Activated naive CD4-positive, alpha-beta T cell treated with Interleukin-2 at 50 U/mL for 16 hours (primary cell): ENCODE measurements at regions not wholly inside any gene's neighbourhood (a gene's known extent, or its start where the extent isn't known, plus 50 kb on each side); places are given as distances from the start of the nearest gene placed in this dataset.
"Not testable (repeated sequence)": the region's sequence is repeated elsewhere in the genome, so short reads cannot be mapped to it uniquely, and the experiment has no call there.

Experiments used
- DNase-seq: peaks from one replicate; pipeline ENCODE4 v3.0.0-alpha.2; 2020

- DNase-seq = no peak
Observed at GRCh38 chr10:131363416-131363815, 51.9 kb upstream of the TCERG1L start.

- no peak for DNase-seq
Observed at GRCh38 chr10:131371571-131371970, 60.0 kb upstream of the TCERG1L start.

GRCh38 chr10:131381576-131381975 is 70.1 kb upstream of the TCERG1L start:
- DNase-seq = no peak

- DNase-seq = not testable (repeated sequence)
Observed at GRCh38 chr10:131385161-131385872, 73.8 kb upstream of the TCERG1L start.

GRCh38 chr10:131387018-131387529 is 75.6 kb upstream of the TCERG1L start:
- no peak for DNase-seq

GRCh38 chr10:131391936-131392335 is 80.4 kb upstream of the TCERG1L start:
- no peak for DNase-seq

- DNase-seq = no peak
Observed at GRCh38 chr10:131396121-131397050, 84.9 kb upstream of the TCERG1L start.

- no peak for DNase-seq
Observed at GRCh38 chr10:131398166-131398565, 86.6 kb upstream of the TCERG1L start.

GRCh38 chr10:131399981-131400380 is 88.5 kb upstream of the TCERG1L start:
- no peak for DNase-seq

GRCh38 chr10:131400513-131400912 is 89.0 kb upstream of the TCERG1L start:
- DNase-seq = no peak

GRCh38 chr10:131402771-131403650 is 91.5 kb upstream of the TCERG1L start:
- no peak for DNase-seq

GRCh38 chr10:131403936-131404335 is 92.4 kb upstream of the TCERG1L start:
- no peak for DNase-seq

- DNase-seq = no peak
Observed at GRCh38 chr10:131404886-131405285, 93.4 kb upstream of the TCERG1L start.

GRCh38 chr10:131406676-131407392 is 95.3 kb upstream of the TCERG1L start:
- DNase-seq = no peak

GRCh38 chr10:131418681-131419080 is 107.2 kb upstream of the TCERG1L start:
- no peak for DNase-seq

- no peak for DNase-seq
Observed at GRCh38 chr10:131419797-131420196, 108.3 kb upstream of the TCERG1L start.

GRCh38 chr10:131420867-131421266 is 109.3 kb upstream of the TCERG1L start:
- DNase-seq = no peak

GRCh38 chr10:131421381-131421780 is 109.9 kb upstream of the TCERG1L start:
- no peak for DNase-seq

GRCh38 chr10:131422731-131423130 is 111.2 kb upstream of the TCERG1L start:
- DNase-seq = no peak

GRCh38 chr10:131424053-131424452 is 112.5 kb upstream of the TCERG1L start:
- DNase-seq = no peak

- no peak for DNase-seq
Observed at GRCh38 chr10:131424836-131425491, 113.4 kb upstream of the TCERG1L start.
